MM.1S (cell line): ENCODE measurements at regions not wholly inside any gene's neighbourhood (a gene's known extent, or its start where the extent isn't known, plus 50 kb on each side); places are given as distances from the start of the nearest gene placed in this dataset.

Source experiments
- DNase-seq: peaks from one replicate; pipeline ENCODE4 v3.0.0-alpha.2; 2015
- H2AFZ ChIP-seq: fragments of 300-600 bp; sonication (generic); 2 replicates; pipeline ENCODE4 v1.6.0; 2016; ENCODE audit warnings: antibody characterized with exemption, low read length
- H3F3A ChIP-seq: fragments of 300-600 bp; sonication (generic); 2 replicates; pipeline ENCODE4 v1.6.1; 2016; ENCODE audit warnings: mild to moderate bottlenecking, antibody characterized with exemption, low read length, moderate library complexity, mixed read lengths; ENCODE audit not compliant: insufficient read depth
- H3K27ac ChIP-seq: fragments of 300-600 bp; sonication (generic); 2 replicates; pipeline ENCODE4 v1.5.1; 2016; ENCODE audit warnings: mild to moderate bottlenecking, low read length
- H3K27me3 ChIP-seq: fragments of 300-600 bp; sonication (generic); replicated peaks from 2 replicates; pipeline ENCODE4 v1.6.0; 2016; ENCODE audit warnings: low read length; ENCODE audit not compliant: insufficient read depth
- H3K36me3 ChIP-seq: fragments of 300-600 bp; sonication (generic); replicated peaks from 2 replicates; pipeline ENCODE4 v1.6.1; 2016; ENCODE audit warnings: mild to moderate bottlenecking, low read length, mixed read lengths; ENCODE audit not compliant: insufficient read depth
- H3K4me1 ChIP-seq: fragments of 300-600 bp; sonication (generic); 2 replicates; pipeline ENCODE4 v1.6.1; 2016; ENCODE audit warnings: low read length, mixed read lengths
- H3K4me2 ChIP-seq: fragments of 300-600 bp; sonication (generic); 2 replicates; pipeline ENCODE4 v1.6.0; 2016; ENCODE audit warnings: low read depth, low read length
- H3K4me3 ChIP-seq: fragments of 300-600 bp; sonication (generic); 2 replicates; pipeline ENCODE4 v1.5.1; 2016; ENCODE audit warnings: low read length, mixed read lengths
- H3K79me2 ChIP-seq: fragments of 300-600 bp; sonication (generic); 2 replicates; pipeline ENCODE4 v1.6.1; 2016; ENCODE audit warnings: mixed run types, low read length, mixed read lengths
- H3K9ac ChIP-seq: fragments of 300-600 bp; sonication (generic); 2 replicates; pipeline ENCODE4 v1.6.1; 2016; ENCODE audit warnings: low read length, mixed read lengths
- H3K9me2 ChIP-seq: fragments of 300-600 bp; sonication (generic); replicated peaks from 2 replicates; pipeline ENCODE4 v1.6.1; 2016; ENCODE audit warnings: mild to moderate bottlenecking, low read length, mixed read lengths; ENCODE audit not compliant: insufficient read depth
- H3K9me3 ChIP-seq: fragments of 300-600 bp; sonication (generic); replicated peaks from 2 replicates; pipeline ENCODE4 v1.6.1; 2016; ENCODE audit warnings: mild to moderate bottlenecking, low read length, mixed read lengths; ENCODE audit not compliant: insufficient read depth
- H4K20me1 ChIP-seq: fragments of 300-600 bp; sonication (generic); 2 replicates; pipeline ENCODE4 v1.6.1; 2016; ENCODE audit warnings: mild to moderate bottlenecking, low read length, moderate library complexity, mixed read lengths; ENCODE audit not compliant: insufficient read depth
- EZH2 ChIP-seq: fragments of 300-600 bp; sonication (generic); optimal IDR thresholded peaks from 2 replicates; pipeline ENCODE3; 2017; ENCODE audit warnings: low read depth, mild to moderate bottlenecking, antibody characterized with exemption, low read length, mixed read lengths
- EZH2phosphoT487 ChIP-seq: fragments of 300-600 bp; sonication (generic); IDR thresholded peaks from 2 replicates; pipeline ENCODE4 v1.6.1; 2018; ENCODE audit warnings: antibody characterized with exemption, low read length
- TF ChIP-seq, protein P1 (sequence below): fragments of 300-600 bp; sonication (generic); IDR thresholded peaks from 2 replicates; pipeline ENCODE4 v1.5.1; 2016; ENCODE audit warnings: antibody characterized with exemption, low read length, mixed read lengths

DNA sequence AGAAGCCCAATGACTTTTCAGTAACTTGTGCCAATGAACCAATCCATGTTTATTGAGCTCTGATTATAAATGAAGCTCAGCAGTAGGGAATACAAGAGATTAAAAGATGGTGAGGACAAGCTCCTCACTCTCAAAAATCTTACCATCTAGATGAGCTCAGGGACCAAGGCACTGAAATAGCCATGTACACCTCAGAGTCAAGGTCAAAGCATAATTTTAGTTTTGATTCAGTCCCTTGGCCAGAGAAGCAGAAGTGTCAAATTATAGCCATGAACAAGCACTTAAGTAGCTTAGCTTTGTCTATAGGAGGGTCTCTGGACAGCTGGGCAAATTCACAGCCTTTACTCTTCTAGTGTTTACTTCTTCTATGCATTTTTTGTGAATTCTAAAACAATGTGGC is 131.0 kb upstream of the DTNBP1 start:
- no peak for TF ChIP-seq EZH2phosphoT487
- TF ChIP-seq EZH2 = no peak
- TF ChIP-seq, protein P1, sequence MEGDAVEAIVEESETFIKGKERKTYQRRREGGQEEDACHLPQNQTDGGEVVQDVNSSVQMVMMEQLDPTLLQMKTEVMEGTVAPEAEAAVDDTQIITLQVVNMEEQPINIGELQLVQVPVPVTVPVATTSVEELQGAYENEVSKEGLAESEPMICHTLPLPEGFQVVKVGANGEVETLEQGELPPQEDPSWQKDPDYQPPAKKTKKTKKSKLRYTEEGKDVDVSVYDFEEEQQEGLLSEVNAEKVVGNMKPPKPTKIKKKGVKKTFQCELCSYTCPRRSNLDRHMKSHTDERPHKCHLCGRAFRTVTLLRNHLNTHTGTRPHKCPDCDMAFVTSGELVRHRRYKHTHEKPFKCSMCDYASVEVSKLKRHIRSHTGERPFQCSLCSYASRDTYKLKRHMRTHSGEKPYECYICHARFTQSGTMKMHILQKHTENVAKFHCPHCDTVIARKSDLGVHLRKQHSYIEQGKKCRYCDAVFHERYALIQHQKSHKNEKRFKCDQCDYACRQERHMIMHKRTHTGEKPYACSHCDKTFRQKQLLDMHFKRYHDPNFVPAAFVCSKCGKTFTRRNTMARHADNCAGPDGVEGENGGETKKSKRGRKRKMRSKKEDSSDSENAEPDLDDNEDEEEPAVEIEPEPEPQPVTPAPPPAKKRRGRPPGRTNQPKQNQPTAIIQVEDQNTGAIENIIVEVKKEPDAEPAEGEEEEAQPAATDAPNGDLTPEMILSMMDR = no peak
- Histone ChIP-seq H3K27me3 (no peaks in the 10 kb centered on the region), H3K36me3 (no peaks in the 10 kb centered on the region), H3K9me3 (no peaks in the 10 kb centered on the region), H3K4me3 (no peak overlapping the region), H3K4me2 (no peak overlapping the region), H3K27ac (no peak overlapping the region), H3K79me2 (no peaks in the 10 kb centered on the region), H2AFZ (no peak overlapping the region), H3K9me2 (no peaks in the 10 kb centered on the region), H3K9ac (no peak overlapping the region), H4K20me1 (no peaks in the 10 kb centered on the region), H3F3A (no peaks in the 10 kb centered on the region), H3K4me1 (no peaks in the 10 kb centered on the region)
- no peak for DNase-seq

DNA sequence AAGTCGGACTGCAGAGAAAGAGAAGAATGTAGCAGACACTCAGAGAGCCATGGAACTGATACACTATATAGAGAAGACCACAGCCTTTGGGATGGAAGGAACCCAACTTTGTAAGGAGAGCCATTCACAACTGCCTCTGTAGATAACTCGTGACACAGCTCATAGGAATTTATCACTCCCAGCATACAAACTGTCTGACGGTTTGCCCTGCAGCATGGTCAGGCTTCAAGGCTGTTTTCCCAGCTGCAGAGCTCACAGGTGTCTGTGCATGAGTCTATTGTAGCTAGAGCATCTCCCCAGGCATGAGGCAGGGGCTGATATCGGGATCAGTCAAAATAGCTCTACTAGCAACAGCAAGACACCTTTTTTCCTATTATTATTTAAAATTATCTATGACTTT is 130.5 kb upstream of the DTNBP1 start:
- TF ChIP-seq EZH2phosphoT487 (no peak), EZH2 (no peak)
- TF ChIP-seq, protein P1 = no peak
- no peak for DNase-seq

DNA sequence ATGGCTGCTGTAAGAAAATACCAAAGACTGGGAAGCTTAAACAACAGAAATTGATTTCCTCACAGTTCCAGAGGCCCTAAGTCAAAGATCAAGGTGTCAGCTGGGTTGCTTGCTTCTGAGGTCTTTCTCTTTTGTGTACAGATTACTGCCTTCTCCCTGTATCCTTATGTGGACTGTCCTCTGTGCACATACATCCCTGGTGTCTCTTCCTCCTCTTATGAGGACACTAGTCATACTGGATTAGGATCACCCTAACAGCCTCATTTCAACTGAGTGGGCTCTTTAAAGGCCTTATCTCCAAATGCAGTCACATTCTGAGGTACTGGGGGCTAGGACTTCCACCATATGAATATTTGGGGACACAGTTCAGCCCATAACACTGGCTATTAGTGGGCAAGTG is 130.0 kb upstream of the DTNBP1 start:
- no peak overlapping the region for H3K9ac ChIP-seq
- no peaks in the 10 kb centered on the region for H4K20me1 ChIP-seq
- H3K4me3 ChIP-seq = no peak overlapping the region
- no peak for DNase-seq
- no peaks in the 10 kb centered on the region for H3K9me2 ChIP-seq
- H3K27ac ChIP-seq = no peak overlapping the region
- TF ChIP-seq, protein P1 = no peak
- TF ChIP-seq EZH2 = no peak
- TF ChIP-seq EZH2phosphoT487 = no peak
- no peaks in the 10 kb centered on the region for H3K79me2 ChIP-seq
- H3F3A ChIP-seq = no peaks in the 10 kb centered on the region
- no peaks in the 10 kb centered on the region for H3K4me1 ChIP-seq
- H3K36me3 ChIP-seq = no peaks in the 10 kb centered on the region
- no peaks in the 10 kb centered on the region for H3K27me3 ChIP-seq
- no peak overlapping the region for H3K4me2 ChIP-seq
- no peak overlapping the region for H2AFZ ChIP-seq
- no peaks in the 10 kb centered on the region for H3K9me3 ChIP-seq

More for the DNA sequence above, 130.5 kb upstream of the DTNBP1 start:
- no peak overlapping the region for H3K4me2 ChIP-seq
- no peak overlapping the region for H3K9ac ChIP-seq
- no peaks in the 10 kb centered on the region for H3K9me3 ChIP-seq
- no peaks in the 10 kb centered on the region for H4K20me1 ChIP-seq
- H2AFZ ChIP-seq = no peak overlapping the region
- no peaks in the 10 kb centered on the region for H3K27me3 ChIP-seq
- H3K79me2 ChIP-seq = no peaks in the 10 kb centered on the region
- no peak overlapping the region for H3K27ac ChIP-seq
- H3K4me3 ChIP-seq = no peak overlapping the region
- H3K9me2 ChIP-seq = no peaks in the 10 kb centered on the region
- no peaks in the 10 kb centered on the region for H3K4me1 ChIP-seq
- H3K36me3 ChIP-seq = no peaks in the 10 kb centered on the region
- no peaks in the 10 kb centered on the region for H3F3A ChIP-seq
